ENCODE measurements at regions not wholly inside any gene's neighbourhood (a gene's known extent, or its start where the extent isn't known, plus 50 kb on each side); places are given as distances from the start of the nearest gene placed in this dataset.

- no peak for TF ChIP-seq CTCF (IDR thresholded peaks at IDR 0.05)
- TF ChIP-seq POLR2A (IDR thresholded peaks at IDR 0.05) = no peak
These were observed 161.7 kb downstream of the YTHDC2 start for GRCh38 chr5:113675166-113675565.
